NB4 (cell line): ENCODE measurements at regions not wholly inside any gene's neighbourhood (a gene's known extent, or its start where the extent isn't known, plus 50 kb on each side); places are given as distances from the start of the nearest gene placed in this dataset.

Source experiments
- MYC ChIP-seq: IDR thresholded peaks from 2 replicates; pipeline ENCODE4 v1.6.1; 2011; ENCODE audit warnings: low read depth, low read length
- POLR2A ChIP-seq: IDR thresholded peaks from 2 replicates; pipeline ENCODE4 v1.6.1; 2011; ENCODE audit warnings: mild to moderate bottlenecking; ENCODE audit not compliant: insufficient read length; ENCODE audit errors: extremely low read depth
- TF ChIP-seq, protein P1 (sequence below): IDR thresholded peaks from one replicate; pipeline ENCODE4 v1.5.1; 2012; ENCODE audit warnings: low read depth, low read length
- TF ChIP-seq, protein P2 (sequence below): IDR thresholded peaks from 2 replicates; pipeline ENCODE4 v1.6.1; 2011; ENCODE audit warnings: low read depth, low read length

DNA sequence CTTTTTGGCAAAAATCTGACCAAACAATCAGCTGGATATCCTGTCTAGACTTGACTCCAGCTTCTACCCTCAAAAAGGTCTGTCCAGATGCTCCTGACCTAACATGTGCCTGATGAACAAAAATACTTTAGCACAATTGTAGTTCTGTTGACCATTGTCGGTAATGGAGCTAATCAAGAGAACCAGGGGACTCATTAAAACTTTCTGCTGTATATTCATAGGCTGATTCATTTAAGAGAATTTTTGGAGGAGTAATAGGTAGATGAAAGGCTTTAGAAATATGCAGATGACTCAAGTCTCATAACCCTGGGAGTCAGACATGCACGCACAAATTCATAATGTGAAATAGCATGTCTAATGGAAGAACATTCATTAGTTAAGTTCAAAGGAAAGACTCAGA is 514.2 kb downstream of the TXNL1 start:
- TF ChIP-seq, protein P1, sequence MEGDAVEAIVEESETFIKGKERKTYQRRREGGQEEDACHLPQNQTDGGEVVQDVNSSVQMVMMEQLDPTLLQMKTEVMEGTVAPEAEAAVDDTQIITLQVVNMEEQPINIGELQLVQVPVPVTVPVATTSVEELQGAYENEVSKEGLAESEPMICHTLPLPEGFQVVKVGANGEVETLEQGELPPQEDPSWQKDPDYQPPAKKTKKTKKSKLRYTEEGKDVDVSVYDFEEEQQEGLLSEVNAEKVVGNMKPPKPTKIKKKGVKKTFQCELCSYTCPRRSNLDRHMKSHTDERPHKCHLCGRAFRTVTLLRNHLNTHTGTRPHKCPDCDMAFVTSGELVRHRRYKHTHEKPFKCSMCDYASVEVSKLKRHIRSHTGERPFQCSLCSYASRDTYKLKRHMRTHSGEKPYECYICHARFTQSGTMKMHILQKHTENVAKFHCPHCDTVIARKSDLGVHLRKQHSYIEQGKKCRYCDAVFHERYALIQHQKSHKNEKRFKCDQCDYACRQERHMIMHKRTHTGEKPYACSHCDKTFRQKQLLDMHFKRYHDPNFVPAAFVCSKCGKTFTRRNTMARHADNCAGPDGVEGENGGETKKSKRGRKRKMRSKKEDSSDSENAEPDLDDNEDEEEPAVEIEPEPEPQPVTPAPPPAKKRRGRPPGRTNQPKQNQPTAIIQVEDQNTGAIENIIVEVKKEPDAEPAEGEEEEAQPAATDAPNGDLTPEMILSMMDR, result no peak
- TF ChIP-seq, protein P2, sequence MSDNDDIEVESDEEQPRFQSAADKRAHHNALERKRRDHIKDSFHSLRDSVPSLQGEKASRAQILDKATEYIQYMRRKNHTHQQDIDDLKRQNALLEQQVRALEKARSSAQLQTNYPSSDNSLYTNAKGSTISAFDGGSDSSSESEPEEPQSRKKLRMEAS, result no peak
- TF ChIP-seq MYC, result no peak
- TF ChIP-seq POLR2A, result no peak
